Thymus (tissue), 11 donors: ENCODE measurements at regions not wholly inside any gene's neighbourhood (a gene's known extent, or its start where the extent isn't known, plus 50 kb on each side); places are given as distances from the start of the nearest gene placed in this dataset.

Source experiments
- DNase-seq, 9 donors: peaks; one replicate each; pipeline ENCODE4 v3.0.0-alpha.2; 2013; ENCODE audit warnings: low spot score in 9 of 9, low read depth in 6 of 9, missing footprints in 1 of 9
- H3K27ac ChIP-seq, 2 donors: one replicate each; pipeline ENCODE4 v1.5.1; 2013; ENCODE audit warnings: control low read depth in 1 of 2, low read depth in 1 of 2, low read length in 1 of 2, mild to moderate bottlenecking in 1 of 2, moderate library complexity in 1 of 2
- H3K27me3 ChIP-seq, 2 donors: one replicate each; pipeline ENCODE4 v1.5.1; 2013; ENCODE audit warnings: low read length in 1 of 2; ENCODE audit not compliant: control insufficient read depth in 2 of 2, insufficient read depth in 1 of 2
- H3K36me3 ChIP-seq, 2 donors: one replicate each; pipeline ENCODE4 v1.5.1; 2013; ENCODE audit warnings: low read length in 1 of 2, mild to moderate bottlenecking in 1 of 2, moderate library complexity in 1 of 2; ENCODE audit not compliant: control insufficient read depth in 2 of 2, insufficient read depth in 2 of 2
- H3K4me1 ChIP-seq, 2 donors: one replicate each; pipeline ENCODE4 v1.5.1; 2013; ENCODE audit warnings: low read length in 2 of 2; ENCODE audit not compliant: control insufficient read depth in 2 of 2, insufficient read depth in 2 of 2
- H3K4me3 ChIP-seq, 2 donors: one replicate each; pipeline ENCODE4 v1.5.1; 2013; ENCODE audit warnings: low read length in 2 of 2, control low read depth in 1 of 2, mild to moderate bottlenecking in 1 of 2
- H3K9me3 ChIP-seq, 2 donors: one replicate each; pipeline ENCODE4 v1.5.1; 2013; ENCODE audit warnings: low read length in 1 of 2, mild to moderate bottlenecking in 1 of 2; ENCODE audit not compliant: control insufficient read depth in 2 of 2, insufficient read depth in 1 of 2
- WGBS: extraction: QIAGEN DNeasy Blood & Tissue Kit; methylation state at CpG from one replicate; pipeline ENCODE4 v1.1.7; 2013; 5-methylcytosine and 5-hydroxymethylcytosine counted together
- donor health status: healthy.

GRCh38 chr4:181265370-181265769 is 977.8 kb upstream of the TENM3 start:
- H3K4me3 ChIP-seq: no peak overlapping the region
- no peaks in the 10 kb centered on the region for H3K36me3 ChIP-seq
- no peak overlapping the region for H3K27ac ChIP-seq
- DNase-seq: no peak
- no peaks in the 10 kb centered on the region for H3K9me3 ChIP-seq
- WGBS: 84% methylated on average over 4 of the region's 4 CpGs
- no peaks in the 10 kb centered on the region for H3K4me1 ChIP-seq
- H3K27me3 ChIP-seq: no peaks in the 10 kb centered on the region

GRCh38 chr4:181271116-181271640 is 972.0 kb upstream of the TENM3 start:
- Histone ChIP-seq H3K4me1 (no peaks in the 10 kb centered on the region), H3K4me3 (no peak overlapping the region), H3K9me3 (no peaks in the 10 kb centered on the region), H3K36me3 (no peaks in the 10 kb centered on the region), H3K27ac (no peak overlapping the region), H3K27me3 (no peaks in the 10 kb centered on the region)
- DNase-seq: no peak
- 94% methylated on average over 9 of the region's 9 CpGs for WGBS

- DNase-seq: no peak
- 95% methylated on average over 4 of the region's 4 CpGs for WGBS
- H3K27me3 ChIP-seq: no peaks in the 10 kb centered on the region
- no peaks in the 10 kb centered on the region for H3K36me3 ChIP-seq
- no peak overlapping the region for H3K27ac ChIP-seq
- H3K4me3 ChIP-seq: no peak overlapping the region
- H3K9me3 ChIP-seq: no peaks in the 10 kb centered on the region
- no peaks in the 10 kb centered on the region for H3K4me1 ChIP-seq
Measured at GRCh38 chr4:181272422-181272821, 970.8 kb upstream of the TENM3 start.

GRCh38 chr4:181278941-181279340 is 964.3 kb upstream of the TENM3 start:
- DNase-seq: no peak
- Histone ChIP-seq H3K4me3 (no peak overlapping the region), H3K4me1 (no peaks in the 10 kb centered on the region), H3K36me3 (no peaks in the 10 kb centered on the region), H3K9me3 (no peaks in the 10 kb centered on the region), H3K27me3 (no peaks in the 10 kb centered on the region), H3K27ac (no peak overlapping the region)
- 58% methylated on average over 3 of the region's 3 CpGs for WGBS

- no peaks in the 10 kb centered on the region for H3K9me3 ChIP-seq
- WGBS: 95% methylated on average over 9 of the region's 9 CpGs
- H3K27me3 ChIP-seq: no peaks in the 10 kb centered on the region
- DNase-seq: no peak
- H3K4me3 ChIP-seq: no peak overlapping the region
- H3K4me1 ChIP-seq: no peaks in the 10 kb centered on the region
- H3K27ac ChIP-seq: no peak overlapping the region
- H3K36me3 ChIP-seq: no peaks in the 10 kb centered on the region
Measured at GRCh38 chr4:181281451-181281850, 961.8 kb upstream of the TENM3 start.

- no peak overlapping the region for H3K27ac ChIP-seq
- H3K36me3 ChIP-seq: no peaks in the 10 kb centered on the region
- no peaks in the 10 kb centered on the region for H3K27me3 ChIP-seq
- no peak for DNase-seq
- H3K9me3 ChIP-seq: no peaks in the 10 kb centered on the region
- no peak overlapping the region for H3K4me3 ChIP-seq
- 77% methylated on average over 7 of the region's 7 CpGs for WGBS
- no peaks in the 10 kb centered on the region for H3K4me1 ChIP-seq
Measured at GRCh38 chr4:181289198-181289597, 954.0 kb upstream of the TENM3 start.

GRCh38 chr4:181291615-181292014 is 951.6 kb upstream of the TENM3 start:
- Histone ChIP-seq H3K27me3 (no peaks in the 10 kb centered on the region), H3K27ac (no peak overlapping the region), H3K9me3 (no peaks in the 10 kb centered on the region), H3K4me3 (no peak overlapping the region), H3K4me1 (no peaks in the 10 kb centered on the region), H3K36me3 (no peaks in the 10 kb centered on the region)
- no peak for DNase-seq
- WGBS: 77% methylated on average over 5 of the region's 5 CpGs

GRCh38 chr4:181293014-181293413 is 950.2 kb upstream of the TENM3 start:
- WGBS: 95% methylated on average over 3 of the region's 3 CpGs

GRCh38 chr4:181293541-181293940 is 949.7 kb upstream of the TENM3 start:
- no peaks in the 10 kb centered on the region for H3K9me3 ChIP-seq
- H3K36me3 ChIP-seq: no peaks in the 10 kb centered on the region
- no peaks in the 10 kb centered on the region for H3K27me3 ChIP-seq
- H3K4me3 ChIP-seq: no peak overlapping the region
- H3K27ac ChIP-seq: no peak overlapping the region
- WGBS: 68% methylated on average over 10 of the region's 10 CpGs
- DNase-seq: no peak
- no peaks in the 10 kb centered on the region for H3K4me1 ChIP-seq

More at GRCh38 chr4:181293014-181293413, 950.2 kb upstream of the TENM3 start:
- Histone ChIP-seq H3K36me3 (no peaks in the 10 kb centered on the region), H3K27ac (no peak overlapping the region), H3K4me3 (no peak overlapping the region), H3K27me3 (no peaks in the 10 kb centered on the region), H3K9me3 (no peaks in the 10 kb centered on the region), H3K4me1 (no peaks in the 10 kb centered on the region)
- no peak for DNase-seq

GRCh38 chr4:181294421-181294820 is 948.8 kb upstream of the TENM3 start:
- no peaks in the 10 kb centered on the region for H3K36me3 ChIP-seq
- no peak overlapping the region for H3K4me3 ChIP-seq
- no peak overlapping the region for H3K27ac ChIP-seq
- WGBS: 71% methylated on average over 2 of the region's 2 CpGs
- H3K4me1 ChIP-seq: no peaks in the 10 kb centered on the region
- H3K9me3 ChIP-seq: no peaks in the 10 kb centered on the region
- H3K27me3 ChIP-seq: no peaks in the 10 kb centered on the region
- DNase-seq: no peak
